Activated CD4-positive, alpha-beta T cell treated with anti-CD3 and anti-CD28 coated beads, Interleukin-10, Interleukin-2, amounts not matched to agents 100 ng/mL and 50 ng/mL, durations not matched to agents 16 hours and 8 hours (primary cell): ENCODE measurements at regions not wholly inside any gene's neighbourhood (a gene's known extent, or its start where the extent isn't known, plus 50 kb on each side); places are given as distances from the start of the nearest gene placed in this dataset.
"Not testable (repeated sequence)": the region's sequence is repeated elsewhere in the genome, so short reads cannot be mapped to it uniquely, and the experiment has no call there.

ENCODE experiments used
- DNase-seq: peaks from one replicate; pipeline ENCODE4 v3.0.0-alpha.2; 2020

GRCh38 chr5:88666761-88667495 is 216.1 kb downstream of the MEF2C start:
- no peak for DNase-seq

GRCh38 chr5:88665750-88666215 is 217.2 kb downstream of the MEF2C start:
- DNase-seq: no peak

GRCh38 chr5:88664645-88665044 is 218.3 kb downstream of the MEF2C start:
- DNase-seq: no peak

- DNase-seq: no peak
These were observed 219.2 kb downstream of the MEF2C start for GRCh38 chr5:88663793-88664216.

GRCh38 chr5:88662846-88663245 is 220.1 kb downstream of the MEF2C start:
- DNase-seq: no peak

GRCh38 chr5:88661806-88662207 is 221.2 kb downstream of the MEF2C start:
- no peak for DNase-seq

GRCh38 chr5:88660947-88661805 is 221.8 kb downstream of the MEF2C start:
- DNase-seq: peak; percentile 62

- peak; percentile 27 for DNase-seq
These were observed 222.6 kb downstream of the MEF2C start for GRCh38 chr5:88660264-88660946.

- no peak for DNase-seq
These were observed 223.3 kb downstream of the MEF2C start for GRCh38 chr5:88659529-88660263.

GRCh38 chr5:88658886-88659285 is 224.1 kb downstream of the MEF2C start:
- no peak for DNase-seq

GRCh38 chr5:88657906-88658775 is 224.8 kb downstream of the MEF2C start:
- DNase-seq: no peak

- DNase-seq: no peak
These were observed 225.8 kb downstream of the MEF2C start for GRCh38 chr5:88657136-88657535.

GRCh38 chr5:88656221-88656950 is 226.6 kb downstream of the MEF2C start:
- DNase-seq: no peak

- no peak for DNase-seq
These were observed 229.5 kb downstream of the MEF2C start for GRCh38 chr5:88653471-88653870.

GRCh38 chr5:88647901-88648300 is 235.1 kb downstream of the MEF2C start:
- no peak for DNase-seq

- no peak for DNase-seq
These were observed 236.1 kb downstream of the MEF2C start for GRCh38 chr5:88646866-88647265.

GRCh38 chr5:88644676-88645075 is 238.3 kb downstream of the MEF2C start:
- no peak for DNase-seq

GRCh38 chr5:88643315-88643714 is 239.7 kb downstream of the MEF2C start:
- DNase-seq: no peak

- DNase-seq: no peak
These were observed 249.0 kb downstream of the MEF2C start for GRCh38 chr5:88634014-88634413.

GRCh38 chr5:88622890-88623289 is 260.1 kb downstream of the MEF2C start:
- not testable (repeated sequence) for DNase-seq

GRCh38 chr5:88615767-88616166 is 267.2 kb downstream of the MEF2C start:
- not testable (repeated sequence) for DNase-seq
